Dendritic cell treated with granulocyte-macrophage colony-stimulating factor and Interleukin-4, amounts not matched to agents 40 ng/mL and 50 ng/mL, for 4 days (primary cell): ENCODE measurements at regions not wholly inside any gene's neighbourhood (a gene's known extent, or its start where the extent isn't known, plus 50 kb on each side); places are given as distances from the start of the nearest gene placed in this dataset.
"Not testable (repeated sequence)": the region's sequence is repeated elsewhere in the genome, so short reads cannot be mapped to it uniquely, and the experiment has no call there.

Source experiments
- H3K27ac Mint-ChIP-seq: one replicate; pipeline ENCODE4 v1.8.0; 2022; ENCODE audit warnings: mild to moderate bottlenecking, mixed read lengths
- H3K27me3 Mint-ChIP-seq: one replicate; pipeline ENCODE4 v1.8.0; 2022; ENCODE audit warnings: mild to moderate bottlenecking, mixed read lengths
- H3K36me3 Mint-ChIP-seq: one replicate; pipeline ENCODE4 v1.8.0; 2022; ENCODE audit warnings: low read depth, mixed read lengths
- H3K4me1 Mint-ChIP-seq: one replicate; pipeline ENCODE4 v1.8.0; 2022; ENCODE audit warnings: low read depth, mixed read lengths
- H3K4me3 Mint-ChIP-seq: one replicate; pipeline ENCODE4 v1.8.0; 2022; ENCODE audit warnings: mild to moderate bottlenecking, moderate library complexity, mixed read lengths
- H3K9me3 Mint-ChIP-seq: one replicate; pipeline ENCODE4 v1.8.0; 2022; ENCODE audit warnings: mixed read lengths
- intact Hi-C: fragments of 100-400 bp; cut with micrococcal nuclease; formaldehyde crosslinking; loops from one replicate; pipeline ENCODE4 v1.15.0; 2022

GRCh38 chr6:126888727-126889725, 229.4 kb upstream of the RSPO3 start:
- Mint-ChIP-seq H3K4me3 (no peak overlapping the region), H3K27ac (no peak overlapping the region), H3K27me3 (no peaks in the 10 kb centered on the region), H3K9me3 (peaks cover 26% of the 10 kb centered on the region), H3K4me1 (no peaks in the 10 kb centered on the region), H3K36me3 (no peaks in the 10 kb centered on the region)
- intact Hi-C loops: no loop called here

GRCh38 chr6:126890055-126890454, 228.4 kb upstream of the RSPO3 start:
- intact Hi-C loops: no loop called here
- H3K27ac Mint-ChIP-seq: no peak overlapping the region
- no peaks in the 10 kb centered on the region for H3K27me3 Mint-ChIP-seq
- H3K4me3 Mint-ChIP-seq: no peak overlapping the region
- H3K36me3 Mint-ChIP-seq: no peaks in the 10 kb centered on the region
- H3K4me1 Mint-ChIP-seq: no peaks in the 10 kb centered on the region
- H3K9me3 Mint-ChIP-seq: peaks cover 30% of the 10 kb centered on the region

DNA sequence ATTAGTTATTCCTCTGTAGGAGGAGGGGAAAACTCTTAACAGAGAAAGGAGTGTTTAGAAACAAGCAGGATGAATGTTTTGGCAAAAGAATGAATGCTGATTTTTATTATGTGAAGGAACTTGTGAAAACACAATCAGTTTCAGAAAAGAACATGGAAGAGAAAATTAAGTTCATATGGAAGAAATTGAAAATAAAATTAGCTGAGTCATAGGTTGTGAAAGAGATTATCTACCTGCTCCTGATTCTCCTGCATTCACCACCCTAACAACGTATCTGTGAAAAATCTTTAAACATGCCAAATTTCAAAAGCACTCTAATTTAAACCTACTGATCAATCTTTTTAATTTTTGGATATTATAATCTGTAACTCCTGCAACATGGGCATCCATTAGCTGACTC, 227.3 kb upstream of the RSPO3 start:
- intact Hi-C loops: no loop called here
- no peaks in the 10 kb centered on the region for H3K27me3 Mint-ChIP-seq
- peaks cover 30% of the 10 kb centered on the region for H3K9me3 Mint-ChIP-seq
- no peak overlapping the region for H3K4me3 Mint-ChIP-seq
- H3K4me1 Mint-ChIP-seq: no peaks in the 10 kb centered on the region
- no peaks in the 10 kb centered on the region for H3K36me3 Mint-ChIP-seq
- H3K27ac Mint-ChIP-seq: no peak overlapping the region

GRCh38 chr6:126892869-126893268, 225.6 kb upstream of the RSPO3 start:
- H3K27ac Mint-ChIP-seq, H3K27me3 Mint-ChIP-seq, intact Hi-C loops, H3K36me3 Mint-ChIP-seq, H3K4me1 Mint-ChIP-seq, H3K4me3 Mint-ChIP-seq: not testable (repeated sequence)
- H3K9me3 Mint-ChIP-seq: peaks cover 30% of the 10 kb centered on the region

- Mint-ChIP-seq H3K9me3 (peaks cover 17% of the 10 kb centered on the region), H3K4me3 (no peak overlapping the region), H3K4me1 (no peaks in the 10 kb centered on the region), H3K27me3 (no peaks in the 10 kb centered on the region), H3K36me3 (no peaks in the 10 kb centered on the region), H3K27ac (no peak overlapping the region)
- intact Hi-C loops: no loop called here
These were observed 220.7 kb upstream of the RSPO3 start for GRCh38 chr6:126897758-126898157.

DNA sequence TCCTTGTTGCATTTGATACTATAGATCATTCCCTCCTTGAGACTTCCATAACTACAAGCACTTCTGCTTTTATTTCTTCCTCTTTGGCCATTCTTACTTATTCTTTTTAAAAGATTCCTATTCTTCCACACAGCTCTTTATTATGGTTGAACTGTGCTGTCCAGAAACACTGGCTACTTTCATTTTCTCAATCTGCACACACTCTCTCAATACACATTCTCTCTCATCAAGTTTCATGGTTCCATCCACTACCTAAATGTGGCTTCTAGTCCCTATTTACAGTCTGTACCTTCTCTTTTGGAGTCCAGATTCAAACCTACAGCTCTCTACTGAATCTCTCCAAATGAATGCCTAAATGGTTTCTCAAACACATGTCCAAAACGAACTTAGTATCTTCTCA, 214.3 kb upstream of the RSPO3 start:
- no peaks in the 10 kb centered on the region for H3K9me3 Mint-ChIP-seq
- H3K4me3 Mint-ChIP-seq: no peak overlapping the region
- no peak overlapping the region for H3K27ac Mint-ChIP-seq
- intact Hi-C loops: no loop called here
- no peaks in the 10 kb centered on the region for H3K27me3 Mint-ChIP-seq
- H3K36me3 Mint-ChIP-seq: no peaks in the 10 kb centered on the region
- no peaks in the 10 kb centered on the region for H3K4me1 Mint-ChIP-seq

- intact Hi-C loops: no loop called here
- no peak overlapping the region for H3K4me3 Mint-ChIP-seq
- H3K9me3 Mint-ChIP-seq: no peaks in the 10 kb centered on the region
- no peak overlapping the region for H3K27ac Mint-ChIP-seq
- H3K36me3 Mint-ChIP-seq: no peaks in the 10 kb centered on the region
- no peaks in the 10 kb centered on the region for H3K27me3 Mint-ChIP-seq
- H3K4me1 Mint-ChIP-seq: no peaks in the 10 kb centered on the region
These were observed 212.6 kb upstream of the RSPO3 start for GRCh38 chr6:126905917-126906316.

DNA sequence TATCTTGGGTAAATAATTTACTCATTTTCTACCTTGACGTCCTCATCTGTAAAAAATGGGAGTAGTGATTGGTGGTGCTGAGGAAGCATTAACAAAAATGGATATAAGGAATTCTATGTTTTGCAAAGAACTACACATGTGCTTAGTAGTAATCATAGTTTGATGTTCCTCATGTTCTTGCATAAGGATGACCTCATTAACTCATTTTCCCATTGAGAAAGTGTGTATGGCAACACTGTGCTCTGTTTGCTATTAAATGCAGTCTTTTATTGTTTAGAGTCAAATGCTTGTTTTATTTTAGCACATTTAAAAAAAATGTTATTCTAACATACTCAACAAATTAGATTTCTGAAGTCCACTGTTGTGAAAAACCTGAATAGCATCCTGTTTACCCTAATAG, 211.2 kb upstream of the RSPO3 start:
- no peaks in the 10 kb centered on the region for H3K4me1 Mint-ChIP-seq
- intact Hi-C loops: no loop called here
- H3K27ac Mint-ChIP-seq: no peak overlapping the region
- H3K4me3 Mint-ChIP-seq: no peak overlapping the region
- H3K27me3 Mint-ChIP-seq: no peaks in the 10 kb centered on the region
- H3K9me3 Mint-ChIP-seq: no peaks in the 10 kb centered on the region
- no peaks in the 10 kb centered on the region for H3K36me3 Mint-ChIP-seq

GRCh38 chr6:126907996-126908395, 210.5 kb upstream of the RSPO3 start:
- H3K4me3 Mint-ChIP-seq: no peak overlapping the region
- intact Hi-C loops: no loop called here
- no peaks in the 10 kb centered on the region for H3K9me3 Mint-ChIP-seq
- no peaks in the 10 kb centered on the region for H3K4me1 Mint-ChIP-seq
- H3K36me3 Mint-ChIP-seq: no peaks in the 10 kb centered on the region
- no peaks in the 10 kb centered on the region for H3K27me3 Mint-ChIP-seq
- no peak overlapping the region for H3K27ac Mint-ChIP-seq

DNA sequence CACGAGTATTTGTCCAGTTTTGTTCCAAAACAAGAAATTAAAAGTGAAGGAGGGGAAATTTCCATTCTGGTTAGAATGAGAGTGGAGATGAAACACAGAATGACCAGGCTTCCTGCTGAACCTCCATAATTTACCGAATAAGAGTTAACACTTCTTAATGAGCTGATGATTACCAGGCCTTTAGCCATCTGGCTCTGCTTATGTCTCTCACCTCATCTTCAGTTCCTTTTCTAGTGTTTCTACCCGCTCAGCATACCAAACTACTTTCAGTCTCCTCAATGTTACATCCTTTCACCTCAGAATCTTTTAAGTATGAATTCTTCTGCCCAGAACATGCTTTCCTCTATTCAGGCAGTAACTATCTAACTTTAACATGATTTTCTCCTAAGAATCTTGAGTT, 209.0 kb upstream of the RSPO3 start:
- Mint-ChIP-seq H3K27me3 (no peaks in the 10 kb centered on the region), H3K4me1 (no peaks in the 10 kb centered on the region), H3K36me3 (no peaks in the 10 kb centered on the region), H3K27ac (no peak overlapping the region), H3K9me3 (no peaks in the 10 kb centered on the region), H3K4me3 (no peak overlapping the region)
- intact Hi-C loops: no loop called here

DNA sequence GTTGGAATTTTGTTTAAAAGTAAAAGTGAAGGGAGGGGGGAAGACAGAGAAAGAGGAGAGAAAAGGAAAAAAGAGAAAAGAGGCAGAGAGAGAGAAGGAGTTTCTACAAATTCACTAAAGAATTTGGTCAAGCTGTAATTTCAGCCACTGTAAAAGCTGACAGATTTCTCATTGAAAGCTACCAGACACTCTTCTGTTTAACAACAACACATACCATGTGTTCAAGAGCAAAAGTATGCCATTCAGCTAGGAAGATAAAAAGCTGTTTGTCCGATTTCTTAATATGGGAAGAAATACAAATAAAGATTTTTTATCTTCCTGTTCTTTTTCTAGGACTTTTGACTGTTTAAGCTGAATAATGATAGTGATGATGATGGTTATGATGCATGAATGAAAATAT, 204.8 kb upstream of the RSPO3 start:
- intact Hi-C loops: no loop called here

GRCh38 chr6:126914172-126914571, 204.3 kb upstream of the RSPO3 start:
- Mint-ChIP-seq H3K27me3 (no peaks in the 10 kb centered on the region), H3K9me3 (no peaks in the 10 kb centered on the region), H3K4me1 (no peaks in the 10 kb centered on the region), H3K27ac (no peak overlapping the region), H3K4me3 (no peak overlapping the region), H3K36me3 (no peaks in the 10 kb centered on the region)
- intact Hi-C loops: no loop called here

More for the DNA sequence above, 204.8 kb upstream of the RSPO3 start:
- Mint-ChIP-seq H3K27ac (no peak overlapping the region), H3K4me1 (no peaks in the 10 kb centered on the region), H3K36me3 (no peaks in the 10 kb centered on the region), H3K27me3 (no peaks in the 10 kb centered on the region), H3K4me3 (no peak overlapping the region), H3K9me3 (no peaks in the 10 kb centered on the region)

GRCh38 chr6:126914801-126915200, 203.7 kb upstream of the RSPO3 start:
- intact Hi-C loops: no loop called here
- no peaks in the 10 kb centered on the region for H3K4me1 Mint-ChIP-seq
- no peaks in the 10 kb centered on the region for H3K27me3 Mint-ChIP-seq
- H3K4me3 Mint-ChIP-seq: no peak overlapping the region
- no peak overlapping the region for H3K27ac Mint-ChIP-seq
- H3K36me3 Mint-ChIP-seq: no peaks in the 10 kb centered on the region
- H3K9me3 Mint-ChIP-seq: no peaks in the 10 kb centered on the region

DNA sequence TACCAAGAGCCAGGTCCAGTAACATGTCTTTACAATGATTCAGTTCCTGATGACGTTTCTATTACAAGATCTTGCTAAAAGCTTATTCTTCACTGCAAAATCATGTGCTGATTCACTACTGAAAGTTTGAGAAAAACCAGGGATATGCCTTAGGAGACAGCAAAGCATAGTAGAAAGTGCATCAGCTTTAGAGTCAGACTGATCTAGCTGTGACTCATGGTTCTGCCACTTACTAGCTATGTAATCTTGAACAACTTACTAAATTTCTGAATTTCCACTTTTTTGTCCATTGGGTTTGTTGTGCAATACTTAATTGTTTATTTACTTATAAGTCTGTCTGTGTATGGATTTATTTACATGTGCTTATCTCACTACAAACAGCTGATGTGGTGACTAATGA, 198.5 kb upstream of the RSPO3 start:
- Mint-ChIP-seq H3K4me1 (no peaks in the 10 kb centered on the region), H3K36me3 (no peaks in the 10 kb centered on the region), H3K27me3 (no peaks in the 10 kb centered on the region), H3K4me3 (no peak overlapping the region), H3K9me3 (no peaks in the 10 kb centered on the region), H3K27ac (no peak overlapping the region)
- intact Hi-C loops: no loop called here

DNA sequence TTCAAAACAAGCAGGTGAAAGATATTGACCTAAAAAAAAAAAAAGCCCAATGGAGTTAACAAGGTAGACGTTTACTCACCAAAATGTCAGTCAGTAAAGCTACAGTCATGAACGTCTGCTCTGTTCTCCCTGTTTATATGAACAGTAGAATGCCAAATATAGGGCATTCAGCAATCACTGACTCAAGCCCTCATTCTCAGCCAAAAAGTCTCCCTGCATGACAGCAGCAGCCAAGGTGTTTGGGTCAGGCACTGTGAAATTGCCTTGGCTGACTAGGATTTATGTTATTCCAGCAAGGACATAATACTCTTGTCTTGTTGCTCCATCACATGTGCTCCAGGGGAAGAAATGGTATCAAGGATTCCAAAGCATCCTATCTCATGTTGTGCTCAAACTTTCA, 194.7 kb upstream of the RSPO3 start:
- intact Hi-C loops: no loop called here
- no peaks in the 10 kb centered on the region for H3K36me3 Mint-ChIP-seq

More for the DNA sequence above, 194.7 kb upstream of the RSPO3 start:
- no peaks in the 10 kb centered on the region for H3K4me1 Mint-ChIP-seq
- no peaks in the 10 kb centered on the region for H3K9me3 Mint-ChIP-seq
- H3K27ac Mint-ChIP-seq: no peak overlapping the region
- no peaks in the 10 kb centered on the region for H3K27me3 Mint-ChIP-seq
- H3K4me3 Mint-ChIP-seq: no peak overlapping the region
